Uterus (tissue), 3 donors: ENCODE measurements at regions not wholly inside any gene's neighbourhood (a gene's known extent, or its start where the extent isn't known, plus 50 kb on each side); places are given as distances from the start of the nearest gene placed in this dataset.
A peak's percentile ranks its signal among the peaks of the same experiment; 100 is the strongest.
"Not testable (repeated sequence)": the region's sequence is repeated elsewhere in the genome, so short reads cannot be mapped to it uniquely, and the experiment has no call there.

Experiments
- DNase-seq, 2 donors: peaks; one replicate each; pipeline ENCODE4 v3.0.0-alpha.2; 2019 to 2020
- H3K27ac ChIP-seq, 2 donors: fragments of 200-600 bp; sonication (generic); 1 replicate in 1 of 2; 2 replicates in 1 of 2; pipeline ENCODE4 v1.5.1; 2016 to 2018
- H3K27me3 ChIP-seq, 2 donors: fragments of 200-600 bp; sonication (generic); one replicate each; pipeline ENCODE4 v1.5.1; 2018 to 2019; ENCODE audit warnings: control low read depth in 1 of 2
- H3K36me3 ChIP-seq, 2 donors: fragments of 200-600 bp; sonication (generic); one replicate each; pipeline ENCODE4 v1.5.1; 2019; ENCODE audit warnings: control low read depth in 1 of 2
- H3K4me1 ChIP-seq, 2 donors: fragments of 200-600 bp; sonication (generic); one replicate each; pipeline ENCODE4 v1.5.1; 2018 to 2019; ENCODE audit warnings: control low read depth in 1 of 2
- H3K4me3 ChIP-seq, 2 donors: fragments of 200-600 bp; sonication (generic); 1 replicate in 1 of 2; 2 replicates in 1 of 2; pipeline ENCODE4 v1.5.1; 2018 to 2019; ENCODE audit warnings: mild to moderate bottlenecking in 1 of 2
- H3K9me3 ChIP-seq, 2 donors: fragments of 200-600 bp; sonication (generic); one replicate each; pipeline ENCODE4 v1.5.1; 2019; ENCODE audit warnings: control low read depth in 1 of 2
- CTCF ChIP-seq, 4 experiments: fragments of 200-600 bp in 2 of 4; fragments of 450-650 bp in 2 of 4; sonication (generic) in 2 of 4; IDR thresholded peaks; one replicate each; pipeline ENCODE4 v1.5.1; 2016 to 2019; ENCODE audit warnings: antibody characterized with exemption in 4 of 4, mild to moderate bottlenecking in 2 of 4, moderate library complexity in 1 of 4
- POLR2A ChIP-seq, 2 donors: fragments of 450-650 bp; IDR thresholded peaks; one replicate each; pipeline ENCODE4 v1.6.1; 2016; ENCODE audit warnings: antibody characterized with exemption in 2 of 2, mild to moderate bottlenecking in 1 of 2, moderate library complexity in 1 of 2
- intact Hi-C: fragments of 100-400 bp; cut with DNase I; formaldehyde crosslinking; loops from one replicate; pipeline ENCODE4 v1.15.1; 2023; ENCODE audit warnings: low total_unique reads
- donor health status: DM: yes; HTN: yes; CAD: no.

DNA sequence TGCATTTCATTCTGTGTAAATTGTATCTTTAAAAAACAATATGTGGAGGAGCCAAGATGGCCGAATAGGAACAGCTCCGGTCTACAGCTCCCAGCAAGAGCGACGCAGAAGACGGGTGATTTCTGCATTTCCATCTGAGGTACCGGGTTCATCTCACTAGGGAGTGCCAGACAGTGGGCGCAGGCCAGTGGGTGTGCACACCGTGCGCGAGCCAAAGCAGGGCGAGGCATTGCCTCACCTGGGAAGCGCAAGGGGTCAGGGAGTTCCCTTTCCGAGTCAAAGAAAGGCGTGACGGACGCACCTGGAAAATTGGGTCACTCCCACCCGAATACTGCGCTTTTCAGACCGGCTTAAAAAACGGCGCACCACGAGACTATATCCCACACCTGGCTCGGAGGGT lies 75.0 kb upstream of the RGS1 start:
- intact Hi-C loops, H3K9me3 ChIP-seq, H3K4me1 ChIP-seq, H3K27ac ChIP-seq, H3K27me3 ChIP-seq, DNase-seq, H3K36me3 ChIP-seq, H3K4me3 ChIP-seq: not testable (repeated sequence)

DNA sequence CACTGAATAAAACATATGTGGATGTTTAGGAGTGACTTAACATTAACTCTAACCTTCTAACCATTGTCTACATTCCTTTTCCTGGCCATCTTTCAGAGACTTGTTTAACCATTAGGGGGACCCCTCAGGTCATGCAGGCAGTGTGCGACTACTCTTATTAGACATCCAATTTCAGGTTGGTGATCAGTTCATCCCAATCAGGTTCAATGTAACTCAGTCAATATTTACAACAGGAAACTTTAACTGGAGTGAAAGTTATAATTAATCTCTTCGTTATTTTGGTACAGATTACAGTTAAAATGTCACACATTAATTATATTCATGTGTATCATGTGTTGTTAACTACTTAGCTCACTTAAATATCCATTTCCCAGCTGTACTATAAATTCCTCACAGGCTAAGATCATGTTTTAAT lies 68.8 kb upstream of the RGS1 start:
- intact Hi-C loops = no loop called here

GRCh38 chr1:192512426-192513162 lies 63.0 kb upstream of the RGS1 start:
- TF ChIP-seq CTCF (IDR thresholded peaks at IDR 0.05) (no peak), POLR2A (IDR thresholded peaks at IDR 0.05) (no peak)
- H3K9me3 ChIP-seq = no peaks in the 10 kb centered on the region
- no peaks in the 10 kb centered on the region for H3K4me1 ChIP-seq
- no peaks in the 10 kb centered on the region for H3K27me3 ChIP-seq
- H3K4me3 ChIP-seq = no peak overlapping the region
- no peak for DNase-seq
- H3K36me3 ChIP-seq = no peaks in the 10 kb centered on the region
- intact Hi-C loops = no loop called here
- H3K27ac ChIP-seq = peak overlapping the region; percentile 19 to 44

More for the DNA sequence above, 68.8 kb upstream of the RGS1 start:
- Histone ChIP-seq H3K9me3 (no peaks in the 10 kb centered on the region), H3K27me3 (no peaks in the 10 kb centered on the region), H3K27ac (no peak overlapping the region), H3K4me3 (no peak overlapping the region), H3K4me1 (no peaks in the 10 kb centered on the region), H3K36me3 (no peaks in the 10 kb centered on the region)
- no peak for DNase-seq
- TF ChIP-seq CTCF (IDR thresholded peaks at IDR 0.05) = peak in 3 of 4 experiments; percentile 12 to 21 (median 18)
- no peak for TF ChIP-seq POLR2A (IDR thresholded peaks at IDR 0.05)

GRCh38 chr1:192513196-192513595 lies 62.4 kb upstream of the RGS1 start:
- no peaks in the 10 kb centered on the region for H3K36me3 ChIP-seq
- no peak for DNase-seq
- no peaks in the 10 kb centered on the region for H3K27me3 ChIP-seq
- TF ChIP-seq POLR2A (IDR thresholded peaks at IDR 0.05) (no peak), CTCF (IDR thresholded peaks at IDR 0.05) (no peak)
- intact Hi-C loops = no loop called here
- H3K4me3 ChIP-seq = no peak overlapping the region
- H3K4me1 ChIP-seq = no peaks in the 10 kb centered on the region
- H3K27ac ChIP-seq = no peak overlapping the region
- H3K9me3 ChIP-seq = no peaks in the 10 kb centered on the region

DNA sequence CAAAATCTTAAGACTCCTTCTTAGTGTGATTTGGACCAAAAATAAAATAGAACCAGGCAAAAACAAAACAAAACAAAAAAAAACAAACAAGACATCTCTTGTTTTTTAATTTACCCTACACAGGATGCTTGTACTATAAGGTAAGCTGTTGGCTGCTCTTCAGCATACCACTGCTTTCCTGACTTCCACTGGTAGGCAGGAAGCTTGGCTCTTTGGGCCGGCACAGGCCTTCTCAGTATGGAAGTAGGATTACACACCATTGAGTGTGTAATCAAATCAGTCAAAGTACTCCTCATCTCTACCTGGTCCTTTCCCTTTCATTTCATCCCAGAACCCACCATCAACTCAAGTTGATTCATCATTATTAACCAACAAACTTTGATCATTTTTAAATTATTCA lies 61.9 kb upstream of the RGS1 start:
- no peaks in the 10 kb centered on the region for H3K4me1 ChIP-seq
- H3K4me3 ChIP-seq = no peak overlapping the region
- no peak for TF ChIP-seq CTCF (IDR thresholded peaks at IDR 0.05)
- TF ChIP-seq POLR2A (IDR thresholded peaks at IDR 0.05) = no peak
- no peaks in the 10 kb centered on the region for H3K9me3 ChIP-seq
- H3K36me3 ChIP-seq = no peaks in the 10 kb centered on the region
- intact Hi-C loops = no loop called here
- H3K27me3 ChIP-seq = no peaks in the 10 kb centered on the region
- no peak for DNase-seq
- no peak overlapping the region for H3K27ac ChIP-seq
